AG04450 (cell line): ENCODE measurements at regions not wholly inside any gene's neighbourhood (a gene's known extent, or its start where the extent isn't known, plus 50 kb on each side); places are given as distances from the start of the nearest gene placed in this dataset.

Experiments used
- CTCF ChIA-PET: fragments of 300-600, 350-600 bp; formaldehyde crosslinking; extraction: SDS; loops from one replicate; lab custom pipeline; 2022; ENCODE audit warnings: antibody characterized with exemption, inconsistent platforms; lab: Charles Lee
- POLR2A ChIA-PET: fragments of 350-600 bp; formaldehyde crosslinking; extraction: SDS; loops from one replicate; lab custom pipeline; 2021; ENCODE audit warnings: antibody characterized with exemption, inconsistent platforms; lab: Yijun Ruan, JAX
- DNase-seq: peaks from one replicate; pipeline ENCODE4 v3.0.0-alpha.2; 2011; ENCODE audit warnings: low read depth, low spot score
- H3K27ac ChIP-seq: one replicate; pipeline ENCODE4 v1.5.1; 2012; ENCODE audit warnings: low read depth, low read length, control low read depth
- H3K27me3 ChIP-seq: one replicate; pipeline ENCODE4 v1.6.0; 2012; ENCODE audit warnings: low read length; ENCODE audit not compliant: control insufficient read depth, insufficient read depth
- H3K4me3 ChIP-seq: 2 replicates; pipeline ENCODE4 v1.5.1; 2011; ENCODE audit warnings: mild to moderate bottlenecking, low read depth, low read length, control low read depth
- H3K9me3 ChIP-seq: 2 replicates; pipeline ENCODE4 v1.5.1; 2012; ENCODE audit warnings: low read length; ENCODE audit not compliant: control insufficient read depth, insufficient read depth
- TF ChIP-seq, protein P1 (sequence below): IDR thresholded peaks from 2 replicates; pipeline ENCODE4 v1.5.1; 2011; ENCODE audit warnings: low read depth, low read length, control low read depth, inconsistent platforms

- no peak overlapping the region for H3K4me3 ChIP-seq
- POLR2A ChIA-PET: no interaction called here
- CTCF ChIA-PET: no interaction called here
- H3K9me3 ChIP-seq: no peaks in the 10 kb centered on the region
- no peak overlapping the region for H3K27ac ChIP-seq
- TF ChIP-seq, protein P1, sequence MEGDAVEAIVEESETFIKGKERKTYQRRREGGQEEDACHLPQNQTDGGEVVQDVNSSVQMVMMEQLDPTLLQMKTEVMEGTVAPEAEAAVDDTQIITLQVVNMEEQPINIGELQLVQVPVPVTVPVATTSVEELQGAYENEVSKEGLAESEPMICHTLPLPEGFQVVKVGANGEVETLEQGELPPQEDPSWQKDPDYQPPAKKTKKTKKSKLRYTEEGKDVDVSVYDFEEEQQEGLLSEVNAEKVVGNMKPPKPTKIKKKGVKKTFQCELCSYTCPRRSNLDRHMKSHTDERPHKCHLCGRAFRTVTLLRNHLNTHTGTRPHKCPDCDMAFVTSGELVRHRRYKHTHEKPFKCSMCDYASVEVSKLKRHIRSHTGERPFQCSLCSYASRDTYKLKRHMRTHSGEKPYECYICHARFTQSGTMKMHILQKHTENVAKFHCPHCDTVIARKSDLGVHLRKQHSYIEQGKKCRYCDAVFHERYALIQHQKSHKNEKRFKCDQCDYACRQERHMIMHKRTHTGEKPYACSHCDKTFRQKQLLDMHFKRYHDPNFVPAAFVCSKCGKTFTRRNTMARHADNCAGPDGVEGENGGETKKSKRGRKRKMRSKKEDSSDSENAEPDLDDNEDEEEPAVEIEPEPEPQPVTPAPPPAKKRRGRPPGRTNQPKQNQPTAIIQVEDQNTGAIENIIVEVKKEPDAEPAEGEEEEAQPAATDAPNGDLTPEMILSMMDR: no peak
- no peak for DNase-seq
- H3K27me3 ChIP-seq: no peaks in the 10 kb centered on the region
Observed at GRCh38 chr3:79848876-79849275, 81.1 kb upstream of the ROBO1 start.

- CTCF ChIA-PET: interaction anchor here (0.9 kb wide), 1 partner anchor 8 kb away, joined by 3 read pairs; no protein-coding TSS in a partner anchor
- no peaks in the 10 kb centered on the region for H3K9me3 ChIP-seq
- POLR2A ChIA-PET: no interaction called here
- TF ChIP-seq, protein P1: no peak
- no peak overlapping the region for H3K4me3 ChIP-seq
- DNase-seq: no peak
- no peak overlapping the region for H3K27ac ChIP-seq
- H3K27me3 ChIP-seq: no peaks in the 10 kb centered on the region
Observed at GRCh38 chr3:79847928-79848327, 80.1 kb upstream of the ROBO1 start.

DNA sequence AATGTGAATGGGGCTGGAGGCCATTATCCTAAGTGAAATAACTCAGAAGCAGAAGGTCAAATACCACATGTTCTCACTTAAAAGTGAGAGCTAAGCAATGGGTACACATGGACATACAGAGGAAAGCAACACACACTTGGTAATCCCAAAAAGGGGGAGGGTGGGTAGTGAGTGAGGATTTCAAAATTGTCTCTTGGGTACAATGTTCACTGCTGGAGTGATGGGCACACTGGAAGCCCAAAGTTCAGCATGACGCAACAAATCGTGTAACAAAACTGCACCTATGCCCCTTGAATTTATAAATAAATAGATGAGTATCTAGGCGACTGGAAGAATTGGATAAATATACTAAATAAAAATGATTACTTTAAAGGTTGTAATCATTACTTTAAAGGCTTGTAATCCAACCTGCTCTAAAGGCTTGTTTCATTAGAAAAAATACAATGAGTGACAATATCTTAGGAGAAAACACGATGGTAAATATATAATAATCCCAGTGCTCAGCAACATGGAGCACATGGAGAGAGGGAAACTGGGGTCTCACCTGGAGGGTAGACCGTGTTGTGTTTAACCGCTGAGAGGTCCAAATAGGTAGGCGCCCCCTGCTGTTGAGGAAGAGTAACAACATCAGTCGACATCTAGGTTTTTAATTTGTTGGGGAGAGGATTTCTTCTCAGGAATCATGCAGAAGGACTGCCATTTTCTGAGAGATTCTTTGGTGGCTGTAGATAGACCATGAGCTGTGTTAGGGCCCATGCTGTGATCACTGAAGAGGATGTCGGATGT lies 78.5 kb upstream of the ROBO1 start:
- Histone ChIP-seq H3K27ac (no peak overlapping the region), H3K9me3 (no peaks in the 10 kb centered on the region), H3K4me3 (no peak overlapping the region), H3K27me3 (no peaks in the 10 kb centered on the region)
- DNase-seq: no peak
- CTCF ChIA-PET: no interaction called here
- POLR2A ChIA-PET: no interaction called here
- TF ChIP-seq, protein P1: peak; percentile 42

DNA sequence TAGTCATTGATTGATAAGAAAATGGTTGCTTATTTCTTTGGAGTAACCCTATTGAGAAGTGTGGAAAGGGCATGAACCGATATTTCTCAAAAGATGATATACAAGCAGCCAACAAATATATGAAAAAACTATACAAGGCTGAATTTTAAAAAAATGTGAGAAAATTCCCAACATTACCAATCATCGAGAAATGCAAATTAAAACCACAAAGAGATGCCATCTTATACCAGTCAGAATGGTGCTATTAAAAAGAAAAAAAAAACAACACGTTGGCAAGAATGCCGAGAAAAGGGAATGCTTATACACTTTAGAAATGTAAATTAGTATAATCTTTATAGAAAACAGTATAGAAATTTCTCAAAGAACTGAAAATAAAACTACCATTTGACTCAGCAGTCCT lies 77.7 kb upstream of the ROBO1 start:
- ChIA-PET POLR2A (no interaction called here), CTCF (no interaction called here)
- no peak overlapping the region for H3K27ac ChIP-seq
- no peaks in the 10 kb centered on the region for H3K9me3 ChIP-seq
- H3K27me3 ChIP-seq: no peaks in the 10 kb centered on the region
- no peak overlapping the region for H3K4me3 ChIP-seq
- TF ChIP-seq, protein P1: no peak
- DNase-seq: no peak

DNA sequence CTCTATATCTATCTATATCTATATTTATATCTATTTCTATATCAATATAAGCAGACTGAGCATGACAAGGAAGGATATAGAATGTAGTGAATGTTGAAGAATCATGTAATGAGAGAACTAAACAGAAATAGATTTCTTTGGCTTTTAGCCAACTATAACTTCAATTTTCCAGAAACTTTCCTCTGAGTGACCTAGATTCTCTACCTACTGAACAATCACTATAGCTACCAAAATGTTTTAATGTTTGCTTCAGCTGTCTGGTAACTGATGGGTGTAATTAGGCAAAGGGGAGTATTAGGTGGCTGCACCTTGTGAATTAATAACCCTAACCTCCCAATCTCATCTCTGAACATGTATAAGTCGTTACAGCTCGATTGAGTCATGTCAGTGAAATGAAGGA lies 76.4 kb upstream of the ROBO1 start:
- H3K4me3 ChIP-seq: no peak overlapping the region
- no peak for DNase-seq
- CTCF ChIA-PET: no interaction called here
- H3K27me3 ChIP-seq: no peaks in the 10 kb centered on the region
- H3K9me3 ChIP-seq: no peaks in the 10 kb centered on the region
- no peak overlapping the region for H3K27ac ChIP-seq
- POLR2A ChIA-PET: no interaction called here
- TF ChIP-seq, protein P1: no peak
